GM18526 (cell line): ENCODE measurements at regions not wholly inside any gene's neighbourhood (a gene's known extent, or its start where the extent isn't known, plus 50 kb on each side); places are given as distances from the start of the nearest gene placed in this dataset.

Experiments used
- POLR2A ChIP-seq: IDR thresholded peaks from 3 replicates; pipeline ENCODE4 v1.6.1; 2011; ENCODE audit not compliant: insufficient read length; ENCODE audit errors: extremely low read depth

- no peak for TF ChIP-seq POLR2A
Observed at GRCh38 chr1:4488018-4488417, 166.4 kb upstream of the AJAP1 start.

GRCh38 chr1:4489486-4489885 is 164.9 kb upstream of the AJAP1 start:
- TF ChIP-seq POLR2A = no peak

- TF ChIP-seq POLR2A = no peak
Observed at GRCh38 chr1:4494027-4494426, 160.4 kb upstream of the AJAP1 start.

GRCh38 chr1:4494558-4494957 is 159.9 kb upstream of the AJAP1 start:
- no peak for TF ChIP-seq POLR2A

- no peak for TF ChIP-seq POLR2A
Observed at GRCh38 chr1:4495809-4496208, 158.6 kb upstream of the AJAP1 start.

- no peak for TF ChIP-seq POLR2A
Observed at GRCh38 chr1:4500441-4500840, 154.0 kb upstream of the AJAP1 start.

- no peak for TF ChIP-seq POLR2A
Observed at GRCh38 chr1:4506591-4506990, 147.8 kb upstream of the AJAP1 start.

GRCh38 chr1:4509206-4509605 is 145.2 kb upstream of the AJAP1 start:
- TF ChIP-seq POLR2A = no peak

- no peak for TF ChIP-seq POLR2A
Observed at GRCh38 chr1:4510276-4510691, 144.1 kb upstream of the AJAP1 start.

GRCh38 chr1:4511374-4511773 is 143.0 kb upstream of the AJAP1 start:
- TF ChIP-seq POLR2A = no peak

- no peak for TF ChIP-seq POLR2A
Observed at GRCh38 chr1:4512636-4513035, 141.8 kb upstream of the AJAP1 start.

GRCh38 chr1:4513685-4514084 is 140.7 kb upstream of the AJAP1 start:
- no peak for TF ChIP-seq POLR2A

- no peak for TF ChIP-seq POLR2A
Observed at GRCh38 chr1:4515727-4516289, 138.6 kb upstream of the AJAP1 start.

GRCh38 chr1:4516596-4516995 is 137.8 kb upstream of the AJAP1 start:
- TF ChIP-seq POLR2A = no peak

- TF ChIP-seq POLR2A = no peak
Observed at GRCh38 chr1:4517186-4517954, 137.0 kb upstream of the AJAP1 start.

GRCh38 chr1:4518621-4519020 is 135.8 kb upstream of the AJAP1 start:
- no peak for TF ChIP-seq POLR2A

GRCh38 chr1:4519954-4520353 is 134.5 kb upstream of the AJAP1 start:
- no peak for TF ChIP-seq POLR2A
